Esophagus muscularis mucosa (tissue), 4 donors: ENCODE measurements at regions not wholly inside any gene's neighbourhood (a gene's known extent, or its start where the extent isn't known, plus 50 kb on each side); places are given as distances from the start of the nearest gene placed in this dataset.

Experiments used
- DNase-seq: peaks from one replicate; pipeline ENCODE4 v3.0.0-alpha.2; 2017; ENCODE audit errors: extremely low spot score
- H3K27ac ChIP-seq, 4 donors: fragments of 200-600 bp; sonication (generic); replicated peaks in 1 of 4; 1 replicate in 3 of 4; 2 replicates in 1 of 4; pipeline ENCODE4 v1.5.1; 2016 to 2019; ENCODE audit warnings: mild to moderate bottlenecking in 1 of 4
- H3K27me3 ChIP-seq, 4 donors: fragments of 200-600 bp; sonication (generic); one replicate each; pipeline versions ENCODE4 v1.5.1 to v1.6.0; 2016 to 2019
- H3K36me3 ChIP-seq, 4 donors: fragments of 200-600 bp; sonication (generic); one replicate each; pipeline ENCODE4 v1.5.1; 2016 to 2019
- H3K4me1 ChIP-seq, 4 donors: fragments of 200-600 bp; sonication (generic); one replicate each; pipeline ENCODE4 v1.5.1; 2016 to 2019
- H3K4me3 ChIP-seq, 4 donors: fragments of 200-600 bp; sonication (generic); 1 replicate in 2 of 4; 2 replicates in 2 of 4; pipeline ENCODE4 v1.5.1; 2016 to 2019; ENCODE audit warnings: mild to moderate bottlenecking in 4 of 4, moderate library complexity in 1 of 4
- H3K9me3 ChIP-seq, 4 donors: fragments of 200-600 bp; sonication (generic); 1 replicate in 3 of 4; 2 replicates in 1 of 4; pipeline ENCODE4 v1.5.1; 2016 to 2019
- CTCF ChIP-seq, 3 experiments: fragments of 200-600 bp in 2 of 3; fragments of 450-650 bp in 1 of 3; sonication (generic) in 2 of 3; IDR thresholded peaks; one replicate each; pipeline ENCODE4 v1.5.1; 2017 to 2019; ENCODE audit warnings: antibody characterized with exemption in 3 of 3, mild to moderate bottlenecking in 2 of 3, moderate library complexity in 1 of 3
- EP300 ChIP-seq: sonication (generic); formaldehyde crosslinking; IDR thresholded peaks from one replicate; pipeline ENCODE4 v1.6.1; 2017; ENCODE audit warnings: antibody characterized with exemption
- POLR2A ChIP-seq: fragments of 450-650 bp; IDR thresholded peaks from one replicate; pipeline ENCODE4 v1.6.1; 2017; ENCODE audit warnings: antibody characterized with exemption, moderate library complexity, mild to moderate bottlenecking, low read depth
- POLR2AphosphoS5 ChIP-seq, 2 donors: sonication (generic); formaldehyde crosslinking; IDR thresholded peaks; one replicate each; pipeline ENCODE4 v1.6.1; 2017; ENCODE audit warnings: antibody characterized with exemption in 2 of 2
- WGBS: methylation state at CpG from one replicate; pipeline ENCODE4 v1.1.5; 2018; 5-methylcytosine and 5-hydroxymethylcytosine counted together
- intact Hi-C: fragments of 100-400 bp; cut with DNase I; formaldehyde crosslinking; loops from one replicate; pipeline ENCODE4 v1.15.1; 2023

DNA sequence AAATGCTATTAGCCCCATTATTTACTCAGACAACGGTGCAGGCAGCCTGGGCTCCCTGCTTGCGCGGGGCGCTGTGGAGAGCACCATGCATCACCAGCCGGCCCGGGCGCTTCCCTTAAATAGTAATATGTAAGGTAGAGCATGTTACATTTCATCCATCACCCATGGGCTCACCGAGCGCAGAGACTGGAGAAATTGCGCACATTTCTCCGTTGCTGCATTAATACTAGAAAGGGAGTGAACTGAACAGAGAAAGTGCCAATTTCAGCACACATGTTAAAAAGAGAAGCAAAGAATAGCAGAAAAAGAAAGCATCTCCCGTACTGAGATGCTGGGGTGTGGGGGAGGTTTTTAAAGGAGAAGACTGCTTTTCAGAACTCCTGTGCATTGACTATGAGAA lies 400.3 kb downstream of the ZSWIM6 start:
- WGBS = 39% methylated on average over 12 of the region's 12 CpGs

GRCh38 chr5:61732796-61733195 lies 400.7 kb downstream of the ZSWIM6 start:
- 79% methylated on average over 18 of the region's 18 CpGs for WGBS

More for the DNA sequence above, 400.3 kb downstream of the ZSWIM6 start:
- peak; percentile 83 for DNase-seq
- Histone ChIP-seq H3K36me3 (no peaks in the 10 kb centered on the region), H3K4me3 (peak overlapping the region; percentile 39 to 53 (median 47)), H3K27me3 (no peaks in the 10 kb centered on the region), H3K27ac (peak overlapping the region in 3 of 4 donors; percentile 20 to 54 (median 51)), H3K9me3 (no peaks in the 10 kb centered on the region), H3K4me1 (peaks cover 0 to 17% (median 16%) of the 10 kb centered on the region in 4 donors)
- intact Hi-C loops = no loop called here
- no peak for TF ChIP-seq EP300
- TF ChIP-seq CTCF (IDR thresholded peaks at IDR 0.05) = peak in 2 of 3 experiments; percentile 7 to 11

GRCh38 chr5:61734001-61734400 lies 401.9 kb downstream of the ZSWIM6 start:
- 94% methylated on average over 4 of the region's 4 CpGs for WGBS
- DNase-seq = peak; percentile 57
- H3K27ac ChIP-seq = no peak overlapping the region
- no peak for TF ChIP-seq CTCF (IDR thresholded peaks at IDR 0.05)
- TF ChIP-seq POLR2A = no peak
- TF ChIP-seq POLR2AphosphoS5 (IDR thresholded peaks at IDR 0.05) = no peak
- TF ChIP-seq EP300 = no peak
- intact Hi-C loops = no loop called here
- no peak overlapping the region for H3K4me3 ChIP-seq
- H3K9me3 ChIP-seq = no peaks in the 10 kb centered on the region
- no peaks in the 10 kb centered on the region for H3K36me3 ChIP-seq
- no peaks in the 10 kb centered on the region for H3K27me3 ChIP-seq
- H3K4me1 ChIP-seq = peaks cover 0 to 17% (median 16%) of the 10 kb centered on the region in 4 donors

More at GRCh38 chr5:61732796-61733195, 400.7 kb downstream of the ZSWIM6 start:
- Histone ChIP-seq H3K36me3 (no peaks in the 10 kb centered on the region), H3K4me1 (peaks cover 0 to 17% (median 16%) of the 10 kb centered on the region in 4 donors), H3K27ac (peak overlapping the region in 3 of 4 donors; percentile 20 to 54 (median 51)), H3K9me3 (no peaks in the 10 kb centered on the region), H3K27me3 (no peaks in the 10 kb centered on the region), H3K4me3 (peak overlapping the region; percentile 39 to 53 (median 47))
- DNase-seq = peak; percentile 89
- TF ChIP-seq POLR2A (no peak), POLR2AphosphoS5 (IDR thresholded peaks at IDR 0.05) (no peak), EP300 (no peak), CTCF (IDR thresholded peaks at IDR 0.05) (no peak)
- intact Hi-C loops = no loop called here

DNA sequence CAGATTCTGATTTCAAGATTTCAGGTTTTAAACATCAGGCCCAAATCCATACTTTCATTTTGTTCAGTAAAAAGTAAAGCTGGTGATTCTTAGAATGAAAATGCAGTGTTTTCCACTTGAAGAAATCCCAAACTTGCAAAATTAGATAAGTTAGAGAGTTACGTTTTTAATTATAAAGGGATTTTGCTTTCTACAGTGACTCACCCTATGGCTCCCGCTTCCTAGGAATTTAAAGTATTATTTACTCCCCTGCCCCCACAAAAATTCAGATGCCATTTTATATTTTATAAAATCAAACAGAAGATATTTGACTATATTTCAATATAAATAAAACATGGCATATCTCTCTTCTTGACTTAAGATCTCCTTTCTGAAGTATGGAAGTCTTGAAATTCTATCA lies 402.9 kb downstream of the ZSWIM6 start:
- DNase-seq = no peak
- Histone ChIP-seq H3K36me3 (no peaks in the 10 kb centered on the region), H3K4me1 (peaks cover 0 to 17% (median 16%) of the 10 kb centered on the region in 4 donors), H3K27me3 (no peaks in the 10 kb centered on the region), H3K9me3 (no peaks in the 10 kb centered on the region), H3K27ac (no peak overlapping the region), H3K4me3 (no peak overlapping the region)
- 80% methylated on average over 2 of the region's 2 CpGs for WGBS
- TF ChIP-seq POLR2A = no peak
- no peak for TF ChIP-seq EP300
- no peak for TF ChIP-seq CTCF (IDR thresholded peaks at IDR 0.05)
- no peak for TF ChIP-seq POLR2AphosphoS5 (IDR thresholded peaks at IDR 0.05)
- intact Hi-C loops = no loop called here

DNA sequence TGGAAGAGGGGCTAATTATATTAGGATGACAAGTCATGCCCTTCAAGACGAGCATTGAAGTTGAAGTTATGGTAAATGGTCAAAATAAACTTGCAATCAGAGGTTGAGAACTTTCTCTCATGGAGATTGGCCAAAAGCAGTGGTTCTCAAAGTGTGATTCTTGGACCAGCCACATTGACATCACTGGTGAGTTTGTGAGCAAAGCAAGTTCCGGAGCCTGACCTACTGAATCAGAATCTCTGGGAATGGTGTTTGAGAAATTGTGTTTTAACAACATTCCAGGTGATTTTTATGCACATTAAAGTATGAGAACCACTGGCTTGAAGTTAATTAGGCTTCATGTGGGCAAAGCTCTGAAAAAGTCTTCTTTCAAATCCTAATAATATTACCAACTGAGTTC lies 403.5 kb downstream of the ZSWIM6 start:
- TF ChIP-seq EP300 (no peak), POLR2AphosphoS5 (IDR thresholded peaks at IDR 0.05) (no peak), CTCF (IDR thresholded peaks at IDR 0.05) (no peak), POLR2A (no peak)
- 89% methylated on average over 2 of the region's 2 CpGs for WGBS
- intact Hi-C loops = no loop called here
- Histone ChIP-seq H3K36me3 (no peaks in the 10 kb centered on the region), H3K4me1 (peaks cover 0 to 17% (median 16%) of the 10 kb centered on the region in 4 donors), H3K9me3 (no peaks in the 10 kb centered on the region), H3K27ac (no peak overlapping the region), H3K4me3 (no peak overlapping the region), H3K27me3 (no peaks in the 10 kb centered on the region)
- DNase-seq = no peak
